ENCODE measurements at regions not wholly inside any gene's neighbourhood (a gene's known extent, or its start where the extent isn't known, plus 50 kb on each side); places are given as distances from the start of the nearest gene placed in this dataset.

DNA sequence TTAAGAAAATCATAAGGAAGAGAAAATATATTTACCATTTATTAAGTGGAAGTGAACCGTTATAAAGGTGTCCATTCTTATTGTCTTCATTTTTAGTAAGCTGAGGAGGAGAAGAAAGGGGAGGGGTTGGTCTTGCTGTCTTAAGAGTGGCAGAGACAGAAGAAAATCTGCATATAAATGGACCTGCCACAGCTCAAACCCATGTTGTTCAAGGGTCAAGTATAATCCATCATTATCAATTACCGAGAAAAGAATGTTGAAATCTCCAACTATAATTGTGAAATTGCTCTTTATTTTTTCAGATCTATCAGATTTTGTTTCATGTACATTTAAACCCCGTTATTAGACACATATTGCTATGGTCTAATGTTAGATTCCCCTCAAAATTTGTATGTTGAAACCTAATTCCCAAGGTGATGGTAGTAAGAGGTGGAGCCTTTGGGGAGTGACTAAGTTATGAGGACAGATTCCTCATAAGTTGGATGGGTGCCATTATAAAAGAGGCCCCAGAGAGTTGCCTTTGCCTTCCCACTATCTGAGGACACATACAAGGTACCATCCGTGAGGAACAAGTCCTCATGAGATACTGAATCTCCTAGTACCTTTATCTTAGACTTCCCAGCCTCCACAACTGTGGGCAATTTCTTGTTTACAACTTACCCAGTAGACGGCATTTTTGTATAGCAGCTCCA is 58.5 kb upstream of the SMAD1 start:
- TF ChIP-seq, protein P1, sequence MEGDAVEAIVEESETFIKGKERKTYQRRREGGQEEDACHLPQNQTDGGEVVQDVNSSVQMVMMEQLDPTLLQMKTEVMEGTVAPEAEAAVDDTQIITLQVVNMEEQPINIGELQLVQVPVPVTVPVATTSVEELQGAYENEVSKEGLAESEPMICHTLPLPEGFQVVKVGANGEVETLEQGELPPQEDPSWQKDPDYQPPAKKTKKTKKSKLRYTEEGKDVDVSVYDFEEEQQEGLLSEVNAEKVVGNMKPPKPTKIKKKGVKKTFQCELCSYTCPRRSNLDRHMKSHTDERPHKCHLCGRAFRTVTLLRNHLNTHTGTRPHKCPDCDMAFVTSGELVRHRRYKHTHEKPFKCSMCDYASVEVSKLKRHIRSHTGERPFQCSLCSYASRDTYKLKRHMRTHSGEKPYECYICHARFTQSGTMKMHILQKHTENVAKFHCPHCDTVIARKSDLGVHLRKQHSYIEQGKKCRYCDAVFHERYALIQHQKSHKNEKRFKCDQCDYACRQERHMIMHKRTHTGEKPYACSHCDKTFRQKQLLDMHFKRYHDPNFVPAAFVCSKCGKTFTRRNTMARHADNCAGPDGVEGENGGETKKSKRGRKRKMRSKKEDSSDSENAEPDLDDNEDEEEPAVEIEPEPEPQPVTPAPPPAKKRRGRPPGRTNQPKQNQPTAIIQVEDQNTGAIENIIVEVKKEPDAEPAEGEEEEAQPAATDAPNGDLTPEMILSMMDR (conservative IDR thresholded peaks at IDR 0.05): no peak
- TF ChIP-seq EZH2 (IDR thresholded peaks at IDR 0.05; ENCODE audit: low read depth): no peak
